NCI-H187 (cell line): ENCODE measurements at regions not wholly inside any gene's neighbourhood (a gene's known extent, or its start where the extent isn't known, plus 50 kb on each side); places are given as distances from the start of the nearest gene placed in this dataset.

Source experiments
- DNase-seq, 2 experiments: peaks; one replicate each; lab custom pipeline; 2025; lab: John Stamatoyannopoulos, UW

DNA sequence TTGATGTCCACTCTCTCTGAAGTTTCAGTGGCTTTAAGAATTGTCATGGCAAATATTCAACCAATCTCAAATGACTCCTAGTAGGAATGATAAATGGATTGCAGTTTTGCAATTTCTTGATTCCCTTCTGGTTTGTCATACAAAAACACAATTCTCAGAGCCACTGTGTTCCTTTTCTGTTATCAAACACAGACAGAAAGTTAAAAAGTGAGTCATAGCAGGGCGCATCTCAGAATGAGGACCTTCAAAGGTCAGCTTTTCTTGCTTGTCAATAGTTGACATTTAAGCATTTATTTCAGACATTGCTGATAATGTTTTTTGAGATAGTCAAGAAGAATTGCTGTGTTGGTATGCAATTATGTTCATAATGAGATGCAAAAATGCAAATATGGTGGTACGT, 405.9 kb downstream of the NR2F2 start:
- no peak for DNase-seq

DNA sequence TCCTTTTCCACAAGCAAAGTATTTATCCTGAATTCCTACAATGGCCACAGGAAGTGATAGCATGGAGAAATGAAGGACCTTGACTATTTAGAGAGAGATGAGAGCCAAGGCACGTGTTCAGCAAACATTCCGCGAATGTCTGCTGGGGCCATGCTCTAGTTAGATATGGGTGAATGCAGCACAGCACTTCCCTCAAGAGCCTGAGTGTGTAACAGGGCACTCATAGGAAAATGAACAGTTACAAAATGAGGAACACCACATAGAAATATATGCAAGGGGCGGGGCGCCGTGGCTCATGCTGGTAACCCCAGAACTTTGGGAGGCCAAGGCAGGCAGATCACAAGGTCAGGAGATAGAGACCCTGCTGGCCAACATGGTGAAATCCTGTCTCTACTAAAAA, 406.9 kb downstream of the NR2F2 start:
- no peak for DNase-seq

DNA sequence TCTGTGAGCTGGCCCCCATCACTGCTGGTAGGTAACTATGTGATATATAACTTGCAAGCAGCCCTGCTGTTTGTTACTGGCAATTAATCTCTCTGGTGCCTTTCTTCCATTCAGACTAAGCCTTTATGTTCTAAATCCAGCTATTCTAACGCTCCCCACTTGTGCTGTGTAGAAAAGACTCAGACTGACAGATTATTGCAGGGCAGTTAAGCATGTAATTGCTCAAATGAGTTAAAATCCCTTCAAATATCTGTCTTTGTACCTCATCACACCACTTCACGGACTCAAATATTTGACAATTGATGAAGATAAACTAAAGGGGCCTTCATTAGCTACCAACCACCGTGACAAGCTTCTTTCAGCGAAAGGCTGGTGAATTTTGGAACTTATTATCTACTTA, 416.2 kb downstream of the NR2F2 start:
- no peak for DNase-seq

DNA sequence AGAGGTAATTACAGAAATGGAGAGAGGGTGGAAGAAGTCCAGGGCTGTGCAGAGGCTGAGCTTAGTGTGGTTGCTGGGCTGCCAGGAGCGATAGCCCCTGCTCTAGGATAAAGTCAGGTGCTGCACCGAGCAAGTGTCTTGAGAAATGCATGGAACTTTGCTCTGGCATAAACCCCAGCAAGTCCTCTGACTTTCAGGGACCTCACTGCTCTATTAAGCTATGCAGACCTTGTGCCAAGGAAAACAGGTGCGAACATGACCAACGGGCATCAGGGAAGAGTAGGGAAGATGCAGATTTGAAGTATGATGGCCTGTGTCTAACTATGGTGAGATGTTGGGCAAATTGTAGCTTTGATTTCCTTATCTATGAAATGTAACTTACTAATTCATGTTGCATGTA, 416.8 kb downstream of the NR2F2 start:
- DNase-seq: no peak

DNA sequence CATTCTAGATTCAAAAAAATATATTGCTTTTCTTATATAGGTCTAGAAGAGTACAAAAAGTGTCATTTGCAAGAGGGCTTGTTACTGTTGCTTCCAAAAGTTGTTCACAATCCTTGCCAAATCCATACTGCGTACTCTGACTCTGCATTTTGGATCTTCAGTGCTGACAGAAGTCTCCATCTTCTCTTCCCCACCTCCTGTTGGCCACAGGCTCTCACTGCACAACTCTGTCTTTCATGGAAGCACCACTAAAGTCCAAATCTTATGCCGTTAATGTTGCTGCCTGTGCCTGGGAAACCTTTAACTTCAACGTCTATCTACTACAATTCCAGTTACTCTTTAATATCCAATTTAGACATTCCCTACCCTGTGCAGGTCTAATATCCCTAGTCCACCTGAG, 419.9 kb downstream of the NR2F2 start:
- no peak for DNase-seq

DNA sequence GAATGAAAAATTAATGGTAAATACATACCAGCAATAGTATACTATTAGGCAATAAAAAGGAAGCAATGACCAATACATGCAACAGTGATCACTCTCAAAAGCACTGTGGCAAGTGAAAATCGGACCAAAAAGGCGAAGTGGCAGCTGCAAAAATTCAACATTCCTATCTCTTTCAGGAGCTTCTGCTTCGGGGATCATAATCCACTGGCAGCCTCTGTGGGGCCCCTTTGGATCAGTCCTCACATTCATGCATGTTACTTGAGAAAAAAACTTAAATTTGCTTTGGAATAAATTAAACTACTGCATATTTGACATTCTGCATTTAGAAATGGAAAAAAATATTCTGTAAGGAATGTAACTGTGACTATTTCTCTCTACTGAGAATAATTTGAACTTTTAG, 425.6 kb downstream of the NR2F2 start:
- no peak for DNase-seq

DNA sequence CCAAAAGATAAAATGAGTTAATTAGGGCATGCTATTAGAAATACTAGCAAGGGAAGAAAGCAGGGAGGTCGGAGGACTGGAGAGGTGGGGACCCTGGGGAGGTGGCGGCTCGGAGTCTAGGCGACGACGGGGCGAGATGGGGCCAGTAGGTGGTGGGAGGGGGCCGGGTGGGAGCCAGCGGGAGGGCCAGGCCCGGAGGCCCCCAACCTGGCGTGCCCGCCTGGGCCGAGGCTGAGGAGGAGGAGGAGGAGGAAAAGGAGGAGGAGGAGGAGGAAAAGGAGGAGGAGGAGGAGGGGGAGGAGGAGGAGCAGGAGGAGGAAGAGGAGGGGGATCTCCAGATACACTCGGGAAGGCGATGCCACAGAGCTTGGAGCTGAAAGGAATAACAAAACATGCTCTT, 426.2 kb downstream of the NR2F2 start:
- no peak for DNase-seq

DNA sequence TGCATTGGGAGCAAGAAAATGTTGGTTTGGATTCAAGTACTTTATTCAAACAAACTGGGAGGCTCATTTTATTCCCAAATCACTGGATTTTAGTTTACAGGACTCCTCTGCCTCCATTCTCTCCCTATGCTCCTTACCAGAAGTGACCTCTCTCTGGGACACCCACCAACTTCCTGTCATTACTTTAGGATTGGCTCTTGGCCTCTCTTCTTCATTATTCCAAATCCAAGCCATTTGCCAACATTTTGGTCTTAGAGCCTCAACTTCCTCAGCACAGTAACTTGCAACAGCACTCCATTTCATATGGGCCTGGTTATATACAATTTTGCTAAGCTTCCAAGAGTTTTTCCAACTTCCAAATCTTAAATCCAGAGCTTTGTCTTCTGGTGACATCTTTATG, 432.1 kb downstream of the NR2F2 start:
- no peak for DNase-seq

DNA sequence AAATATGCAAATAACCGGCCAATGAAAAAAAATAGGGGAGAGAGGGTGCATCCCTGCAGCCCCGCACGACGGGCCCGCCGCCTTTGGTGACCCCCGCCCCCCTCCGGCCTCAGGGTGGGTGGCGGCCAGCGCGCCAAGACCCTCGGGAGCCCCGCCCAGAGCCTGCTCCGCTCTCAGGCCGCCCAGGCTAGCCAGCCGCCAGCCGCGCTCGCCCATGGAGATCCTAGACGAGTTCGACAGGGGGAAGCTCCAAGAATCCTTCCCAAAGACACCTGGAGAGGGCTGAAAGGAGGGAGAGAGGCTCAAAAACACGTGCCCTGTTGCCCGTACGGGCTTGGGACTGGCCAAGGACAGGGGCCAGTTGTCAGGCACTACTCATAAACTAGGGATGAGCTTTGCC, 434.0 kb downstream of the NR2F2 start:
- DNase-seq: no peak

DNA sequence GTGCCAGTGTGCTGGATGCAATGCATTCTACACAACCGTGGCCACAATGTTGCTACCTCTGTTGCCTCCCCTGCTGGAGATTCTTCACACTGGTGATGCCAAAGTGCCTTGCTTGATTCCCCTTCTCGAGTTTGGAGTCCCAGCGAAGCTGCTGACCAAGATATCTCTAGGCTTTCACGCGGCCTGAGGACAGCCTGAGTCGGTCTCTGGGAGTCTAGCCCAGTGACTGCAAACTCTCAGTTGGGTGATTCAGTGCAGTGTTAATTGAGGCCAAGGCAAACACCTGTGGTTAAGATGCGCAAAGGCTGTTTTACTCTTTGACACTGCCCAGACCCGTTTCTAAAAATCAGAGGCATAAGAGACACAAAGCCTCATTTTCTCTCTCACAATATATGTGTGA, 434.4 kb downstream of the NR2F2 start:
- no peak for DNase-seq

DNA sequence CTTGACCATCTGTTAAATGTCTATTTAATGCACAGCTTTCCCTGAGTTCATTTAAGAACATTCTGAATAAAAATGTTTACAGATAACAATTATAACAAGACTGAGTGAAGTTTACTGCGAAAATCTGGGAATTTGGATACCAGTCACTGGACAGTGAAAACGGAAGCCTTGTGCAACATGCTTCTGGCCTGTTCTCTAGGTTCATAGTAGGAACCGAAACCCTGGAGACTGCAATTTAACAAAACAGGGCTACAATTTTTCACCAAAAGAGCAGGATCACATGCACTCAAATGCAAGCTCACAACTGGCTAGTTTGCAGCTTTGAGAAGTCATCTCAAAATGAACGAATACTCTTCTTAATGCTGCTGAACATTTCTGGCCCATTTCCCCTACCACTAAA, 435.9 kb downstream of the NR2F2 start:
- no peak for DNase-seq

DNA sequence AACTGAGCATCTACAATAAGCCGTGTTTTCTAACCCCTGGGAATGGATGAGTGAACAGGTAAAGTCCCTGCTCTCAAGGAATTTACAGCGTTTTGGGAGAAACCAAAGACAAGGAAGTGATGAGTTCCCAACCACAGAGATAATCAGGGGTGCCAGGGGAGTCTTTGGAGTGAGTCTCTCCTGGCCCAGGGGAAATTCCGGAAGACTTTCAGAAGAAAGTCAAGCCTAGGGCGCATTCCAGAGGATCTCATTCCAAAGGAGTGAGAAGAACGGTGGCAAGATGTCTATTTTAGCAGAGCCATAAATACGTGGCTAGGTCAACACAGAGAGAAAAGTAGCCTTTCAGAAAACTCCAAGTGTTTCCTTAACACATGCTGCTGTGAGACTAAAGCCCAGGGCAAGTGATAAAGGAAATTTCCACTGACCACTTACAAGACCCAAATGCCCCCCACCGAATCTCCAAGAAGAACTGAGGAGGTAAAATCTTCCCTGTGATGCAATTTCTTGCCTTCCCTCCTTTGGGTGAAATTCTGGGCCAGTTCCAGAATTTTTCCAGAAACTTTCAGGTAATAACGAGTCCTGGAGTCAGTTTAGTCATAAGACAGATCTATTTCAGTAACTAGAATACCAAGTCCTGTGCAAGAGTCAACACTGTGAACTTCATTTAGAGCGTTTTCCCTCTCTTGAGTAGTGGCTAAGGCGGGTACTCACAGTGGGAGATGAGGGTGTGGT, 437.4 kb downstream of the NR2F2 start:
- DNase-seq: no peak

DNA sequence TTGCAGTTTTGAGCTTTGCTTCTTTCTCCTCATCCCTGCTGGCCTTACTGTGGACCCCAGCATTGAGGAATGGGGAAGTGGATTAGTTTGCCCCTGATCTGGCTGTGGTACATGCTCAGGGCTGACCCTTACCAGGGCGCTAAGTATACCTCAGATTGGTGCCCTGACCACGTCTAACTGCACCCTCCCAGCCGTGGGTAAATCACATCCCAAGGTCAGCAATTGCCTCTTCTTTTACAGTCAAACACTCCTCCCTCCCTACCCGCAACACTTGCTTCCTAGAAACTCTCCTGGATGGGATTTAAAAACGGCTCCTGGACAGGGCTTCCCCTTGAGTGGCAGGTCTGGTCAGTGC, 437.9 kb downstream of the NR2F2 start:
- DNase-seq: no peak

DNA sequence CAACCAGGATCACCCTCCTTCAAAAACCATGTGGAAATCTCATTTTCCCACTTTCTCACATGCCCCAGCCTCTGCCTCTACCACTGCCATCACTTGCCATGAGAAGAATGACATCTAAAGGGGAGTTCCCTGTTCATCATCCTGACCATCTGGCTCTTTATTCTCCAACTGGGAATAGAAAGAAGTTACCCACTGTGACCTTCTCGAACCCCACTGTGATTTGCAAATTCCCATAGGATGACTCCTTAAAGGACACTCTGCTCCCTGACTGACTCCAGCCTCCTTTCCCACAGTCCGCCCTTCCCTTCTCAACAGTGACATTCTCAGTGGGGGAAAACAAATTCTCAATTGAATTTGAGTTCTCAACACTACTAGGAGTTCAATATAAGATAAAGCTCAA, 440.5 kb downstream of the NR2F2 start:
- DNase-seq: no peak

DNA sequence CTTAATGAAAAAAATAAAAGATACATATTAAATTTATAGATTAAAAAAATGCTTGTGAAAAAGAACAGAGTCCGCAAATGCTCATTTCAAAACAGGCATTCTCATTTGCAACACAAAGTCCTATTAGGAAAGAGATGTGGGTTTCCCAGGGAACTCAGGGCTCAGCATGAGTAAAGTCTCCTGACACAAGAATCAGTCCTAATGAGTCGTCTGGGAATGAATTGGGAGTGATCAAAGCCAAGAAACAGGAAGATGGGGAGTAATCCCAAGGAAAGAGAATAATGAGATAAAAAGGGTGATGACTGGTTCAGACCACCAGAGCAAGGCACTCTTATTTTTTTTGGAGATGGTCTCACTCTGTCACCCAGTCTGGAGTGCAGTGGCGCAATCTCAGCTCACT, 443.7 kb downstream of the NR2F2 start:
- no peak for DNase-seq

DNA sequence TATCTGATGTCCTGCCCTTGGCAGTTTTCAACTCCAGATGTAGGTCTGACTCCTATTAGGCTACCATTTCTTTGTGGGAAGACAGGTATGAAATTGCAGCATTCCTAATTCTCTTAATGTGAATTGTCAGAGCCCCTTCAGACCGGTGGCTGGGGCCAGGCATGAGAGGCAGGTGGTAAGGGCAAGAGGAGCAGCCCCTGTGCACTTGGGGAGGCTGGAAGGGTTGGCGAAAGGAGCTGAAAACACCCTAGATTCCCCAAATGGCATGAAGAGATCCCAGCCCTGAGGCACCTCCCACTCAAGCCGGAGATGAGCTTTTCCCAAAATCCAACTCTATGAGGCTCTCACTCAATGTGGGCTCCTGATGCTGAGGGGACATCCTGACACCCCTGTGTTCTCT, 453.2 kb downstream of the NR2F2 start:
- DNase-seq: no peak

DNA sequence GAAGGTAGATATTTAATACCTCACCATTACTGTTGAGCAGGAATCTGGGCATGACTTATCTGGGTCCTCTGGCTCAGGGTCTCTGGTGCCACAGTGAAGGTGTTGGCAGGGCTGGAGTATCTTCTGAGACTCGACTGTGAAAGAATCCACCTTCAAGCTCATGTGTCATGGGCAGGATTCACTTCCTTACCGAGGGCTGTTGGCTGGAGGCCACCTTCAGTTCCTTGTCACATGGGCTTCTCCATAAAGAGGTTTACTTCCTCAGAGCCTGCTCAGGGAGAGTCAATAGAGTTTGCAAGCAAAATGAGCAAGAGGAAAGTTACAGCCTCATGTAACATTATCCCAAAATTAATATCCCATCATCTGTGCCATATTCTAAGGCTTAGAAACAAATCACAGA, 459.5 kb downstream of the NR2F2 start:
- DNase-seq: no peak

DNA sequence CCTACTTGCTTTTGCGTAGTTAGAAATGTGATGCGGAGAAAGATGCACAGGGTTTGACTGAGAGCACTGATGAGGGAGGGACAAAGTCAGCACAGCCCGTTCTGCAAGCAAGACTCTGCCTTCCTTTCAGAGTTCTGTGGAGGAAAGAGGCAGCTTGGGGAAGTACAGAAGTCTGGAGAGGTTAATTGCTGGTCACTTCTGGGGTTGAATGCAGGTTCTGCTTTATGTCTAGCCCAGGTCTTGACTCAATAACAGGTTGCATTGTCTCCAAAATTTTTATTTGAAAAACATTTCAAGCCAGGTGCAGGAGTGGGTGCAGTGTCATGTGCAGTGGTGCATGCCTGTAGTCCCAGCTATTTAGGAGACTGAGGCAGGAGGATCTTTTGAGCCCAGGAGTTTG, 461.7 kb downstream of the NR2F2 start:
- DNase-seq: no peak

DNA sequence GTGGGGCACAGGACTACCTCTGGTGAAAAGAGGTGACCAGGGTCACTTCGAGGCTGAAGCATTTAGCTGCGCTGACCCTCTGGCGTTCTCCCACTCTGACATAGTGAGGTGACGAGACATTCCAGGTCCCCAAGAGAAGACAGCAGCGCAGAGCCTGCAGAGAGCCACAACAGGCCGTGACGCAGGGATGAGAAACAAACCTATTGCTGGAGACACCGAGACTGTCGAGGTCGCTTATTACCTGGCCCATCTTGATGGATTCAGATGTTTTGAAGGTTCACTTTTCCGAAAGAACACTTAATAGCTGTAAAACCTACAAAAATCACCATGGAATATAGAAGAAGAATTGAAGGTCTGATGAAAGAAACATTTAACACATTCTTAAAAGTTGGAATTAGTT, 466.3 kb downstream of the NR2F2 start:
- no peak for DNase-seq

DNA sequence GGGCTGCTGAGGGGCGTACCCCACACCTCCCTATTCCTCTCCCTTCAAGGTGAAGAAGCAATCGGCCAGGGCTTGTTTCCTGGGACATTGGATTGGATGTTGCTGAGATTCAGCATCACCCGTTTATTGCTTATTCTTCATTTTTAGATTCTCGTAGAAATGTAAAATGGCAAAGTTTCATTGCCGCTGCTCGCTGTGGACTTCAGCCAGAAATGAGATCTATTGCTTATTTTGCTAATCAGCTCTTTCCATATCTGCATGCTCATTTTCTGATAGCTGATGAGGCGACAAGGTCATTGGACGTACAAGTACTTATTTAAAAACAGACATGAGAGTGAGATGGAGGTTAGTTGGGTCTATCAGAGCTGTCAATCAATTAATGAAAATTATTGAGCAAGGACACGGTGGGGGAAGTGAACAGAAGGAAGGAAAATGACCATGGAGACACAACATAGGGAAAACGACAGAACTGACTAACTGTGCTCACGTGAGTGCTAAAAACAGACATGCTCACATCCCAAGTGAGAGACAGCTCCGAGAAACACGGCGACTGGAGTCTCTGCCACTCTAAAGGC, 471.2 kb downstream of the NR2F2 start:
- DNase-seq: no peak

DNA sequence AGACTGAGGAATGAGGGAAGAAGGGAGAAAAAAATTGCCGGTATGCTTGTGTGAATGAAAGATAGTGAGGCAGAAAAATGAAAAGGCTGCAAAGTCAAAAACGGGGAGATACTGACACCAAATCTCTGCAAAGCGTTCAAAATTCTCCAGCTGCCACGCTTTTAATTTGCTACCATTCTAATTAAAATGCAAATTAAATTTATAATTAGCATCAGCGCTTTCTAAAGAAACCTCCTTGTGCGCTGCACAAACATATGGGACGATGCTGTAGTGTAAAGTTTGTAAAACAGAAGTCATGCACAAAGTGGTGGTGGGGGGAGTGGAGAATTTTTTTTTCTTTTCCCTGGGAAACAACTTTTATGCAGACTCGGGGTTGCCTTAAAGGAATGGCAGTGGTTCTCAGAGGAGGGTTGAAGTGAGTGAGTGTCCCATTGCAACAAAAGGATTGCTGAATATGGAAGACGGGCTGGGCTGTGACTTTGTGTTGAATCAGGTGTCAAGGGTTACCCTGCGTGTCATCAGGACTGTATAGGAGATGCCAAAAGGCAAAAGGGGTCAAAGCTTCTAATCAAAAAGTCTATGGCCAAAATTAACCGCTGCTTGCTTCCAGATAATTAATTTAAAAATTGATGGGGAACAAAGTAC, 472.2 kb downstream of the NR2F2 start:
- no peak for DNase-seq

DNA sequence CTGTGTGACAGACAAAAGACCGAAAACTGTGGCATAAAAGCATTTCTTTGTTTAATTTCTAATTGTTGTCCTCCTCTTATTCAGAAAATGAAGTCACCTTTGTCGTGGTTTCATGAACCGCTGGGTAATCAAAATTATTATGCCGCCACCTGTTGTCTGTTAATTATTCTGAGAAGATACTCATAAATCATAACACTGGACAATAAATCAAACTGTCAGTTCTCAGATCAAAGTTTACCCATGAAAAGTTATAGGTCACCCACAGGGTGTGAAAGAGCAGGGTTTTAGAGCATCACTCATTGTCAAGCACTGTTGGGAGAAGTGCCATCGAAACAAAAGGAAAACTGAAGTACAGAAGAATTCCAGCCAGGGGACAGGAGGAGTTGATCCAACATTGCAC, 474.3 kb downstream of the NR2F2 start:
- DNase-seq: no peak

DNA sequence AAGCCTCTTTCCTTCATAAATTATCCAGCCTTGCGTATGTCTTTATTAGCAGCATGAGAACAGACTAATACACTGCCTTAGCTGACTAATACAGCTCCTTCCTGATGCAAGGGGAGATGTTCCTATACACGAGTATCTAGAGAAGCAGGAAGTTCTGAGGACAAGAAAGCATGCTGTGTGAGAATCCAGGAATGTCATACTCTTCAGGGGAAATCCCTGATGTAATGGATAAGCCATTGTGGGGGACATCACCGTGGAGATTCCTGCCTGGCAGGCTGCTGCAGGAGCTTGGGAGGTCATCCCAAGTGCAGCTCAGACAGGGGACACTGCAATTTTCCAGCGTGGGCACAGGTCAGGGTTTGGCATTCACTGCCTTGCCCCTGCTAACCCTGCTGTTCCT, 476.9 kb downstream of the NR2F2 start:
- no peak for DNase-seq

DNA sequence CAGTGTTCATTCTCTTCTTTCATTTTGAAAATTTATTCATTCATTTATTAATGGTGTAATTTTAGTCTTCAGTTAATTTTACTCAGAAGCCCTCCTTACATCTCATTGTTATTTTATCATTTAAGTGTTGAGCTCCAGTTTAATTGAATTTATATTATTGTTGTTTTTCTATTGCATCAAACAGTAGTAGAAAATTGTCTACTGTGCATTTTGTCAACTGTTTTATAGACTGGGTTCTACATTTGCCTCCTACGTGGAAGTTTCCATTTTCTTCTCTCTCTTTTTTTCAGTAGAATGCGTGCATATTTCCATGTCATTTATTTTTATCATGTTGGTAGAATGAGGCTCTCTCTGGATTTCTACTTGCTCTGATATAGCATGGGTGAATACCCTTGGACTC, 487.4 kb downstream of the NR2F2 start:
- no peak for DNase-seq
